HepG2 (cell line): ENCODE measurements at regions not wholly inside any gene's neighbourhood (a gene's known extent, or its start where the extent isn't known, plus 50 kb on each side); places are given as distances from the start of the nearest gene placed in this dataset.

Experiments
- ATAC-seq: fragments of 200-7000 bp; cut with Tn5 transposase; 3 replicates; pipeline ENCODE4 v1.9.1; 2020; ENCODE audit warnings: mild to moderate bottlenecking, moderate library complexity
- BruUV-seq: library from RNA; stranded (reverse); fragments of 400-500 nt; replicated peaks from 2 replicates; lab custom pipeline; 2021; lab: Mats Ljungman, UMichigan
- CTCF ChIA-PET: fragments of 300-600 bp; formaldehyde crosslinking; extraction: SDS; loops from one replicate; lab custom pipeline; 2021; ENCODE audit warnings: low total read pairs, inconsistent platforms, low intra/inter-chr PET ratio; lab: Yijun Ruan, JAX
- POLR2A ChIA-PET: fragments of 350-600 bp; sonication (Branson Sonifier 250); formaldehyde crosslinking; loops from one replicate; lab custom pipeline; 2020; ENCODE audit warnings: antibody characterized with exemption, inconsistent platforms; lab: Yijun Ruan, JAX
- DNase-seq: peaks from one replicate; pipeline ENCODE4 v3.0.0-alpha.2; 2015; ENCODE audit warnings: low spot score
- FAIRE-seq: peaks from 3 replicates; lab custom pipeline; 2011; peaks lifted over from hg19 to GRCh38; lab: Jason Lieb, UNC
- H2AFZ ChIP-seq: one replicate; pipeline ENCODE4 v1.6.1; 2011; ENCODE audit warnings: low read length, inconsistent platforms
- H3K27ac ChIP-seq: fragments of 300-600 bp; 3 replicates; pipeline ENCODE4 v1.8.0; 2011; ENCODE audit warnings: mixed run types, mild to moderate bottlenecking, mixed read lengths, low read length, inconsistent platforms; ENCODE audit not compliant: insufficient read depth; ENCODE audit errors: extremely low read length
- H3K27me3 ChIP-seq, 2 experiments: fragments of 200-600 bp in 1 of 2; 2 replicates in 1 of 2; 3 replicates in 1 of 2; pipeline versions ENCODE4 v1.6.0 to v1.8.0; 2011; ENCODE audit warnings: low read length in 2 of 2, mild to moderate bottlenecking in 2 of 2, moderate library complexity in 2 of 2, inconsistent platforms in 1 of 2; ENCODE audit not compliant: insufficient read depth in 2 of 2, control insufficient read depth in 1 of 2
- H3K36me3 ChIP-seq, 2 experiments: fragments of 200-600 bp in 1 of 2; replicated peaks in 1 of 2; 2 replicates in 1 of 2; 3 replicates in 1 of 2; pipeline versions ENCODE4 v1.5.1 to v1.8.0; 2011; ENCODE audit warnings: low read length in 2 of 2, inconsistent platforms in 1 of 2; ENCODE audit not compliant: insufficient read depth in 2 of 2, control insufficient read depth in 1 of 2
- H3K4me1 ChIP-seq: 2 replicates; pipeline ENCODE4 v1.5.1; 2012; ENCODE audit warnings: low read length, inconsistent platforms; ENCODE audit not compliant: insufficient read depth
- H3K4me2 ChIP-seq: 2 replicates; pipeline ENCODE4 v1.6.0; 2011; ENCODE audit warnings: low read depth, low read length, inconsistent platforms
- H3K4me3 ChIP-seq, 3 experiments: fragments of 200-600 bp in 1 of 3; sonication (generic), shearing (Covaris generic) in 1 of 3; replicated peaks in 1 of 3; 2 replicates each; pipeline ENCODE4 v1.5.1; 2011 to 2016; ENCODE audit warnings: low read length in 3 of 3, inconsistent platforms in 2 of 3, low read depth in 2 of 3, mild to moderate bottlenecking in 2 of 3, control low read depth in 1 of 3, mixed read lengths in 1 of 3; ENCODE audit not compliant: insufficient read depth in 1 of 3
- H3K79me2 ChIP-seq: one replicate; pipeline ENCODE4 v1.6.1; 2011; ENCODE audit warnings: low read length, inconsistent platforms; ENCODE audit not compliant: insufficient read depth
- H3K9ac ChIP-seq: 2 replicates; pipeline ENCODE4 v1.6.0; 2011; ENCODE audit warnings: mild to moderate bottlenecking, low read depth, low read length, inconsistent platforms; ENCODE audit not compliant: insufficient read depth
- H3K9me3 ChIP-seq: 2 replicates; pipeline ENCODE4 v1.5.1; 2012; ENCODE audit warnings: mild to moderate bottlenecking, low read length
- H4K20me1 ChIP-seq: 2 replicates; pipeline ENCODE4 v1.6.0; 2011; ENCODE audit warnings: inconsistent platforms, mild to moderate bottlenecking, low read length, moderate library complexity; ENCODE audit not compliant: insufficient read depth
- BORCS8-MEF2B ChIP-seq: sonication (generic); formaldehyde crosslinking; IDR thresholded peaks from 2 replicates; pipeline ENCODE4 v1.8.0; 2022; ENCODE audit warnings: mild to moderate bottlenecking, missing genetic modification reagents
- HNF4A ChIP-seq: sonication (generic); formaldehyde crosslinking; IDR thresholded peaks from 2 replicates; pipeline ENCODE4 v1.4.0; 2020; ENCODE audit warnings: missing genetic modification reagents
- HNRNPK ChIP-seq: fragments of 200-400 bp; formaldehyde crosslinking; IDR thresholded peaks from 2 replicates; pipeline ENCODE4 v1.6.1; 2018; ENCODE audit warnings: low read length, low read depth, moderate library complexity, mild to moderate bottlenecking; ENCODE audit not compliant: poor library complexity, severe bottlenecking
- HOXA7 ChIP-seq: sonication (generic); formaldehyde crosslinking; IDR thresholded peaks from 2 replicates; pipeline ENCODE4 v1.8.1; 2022; ENCODE audit warnings: mild to moderate bottlenecking, missing genetic modification reagents, moderate library complexity
- MLLT10 ChIP-seq: sonication (generic); formaldehyde crosslinking; IDR thresholded peaks from 2 replicates; pipeline ENCODE4 v1.4.0; 2020; ENCODE audit warnings: missing genetic modification reagents
- NR2C2 ChIP-seq: sonication (generic); formaldehyde crosslinking; IDR thresholded peaks from 2 replicates; pipeline ENCODE4 v1.4.0; 2020; ENCODE audit warnings: missing genetic modification reagents, mild to moderate bottlenecking, moderate library complexity, borderline replicate concordance
- PHB2 ChIP-seq: fragments of 450-650 bp; IDR thresholded peaks from 2 replicates; pipeline ENCODE4 v1.6.1; 2018; ENCODE audit not compliant: partially characterized antibody
- SP1 ChIP-seq, 2 experiments: fragments of 450-650 bp in 1 of 2; sonication (generic) in 1 of 2; formaldehyde crosslinking in 1 of 2; IDR thresholded peaks; 2 replicates each; pipeline versions ENCODE4 v1.4.0 to v1.6.1; 2016 to 2020; ENCODE audit warnings: missing genetic modification reagents in 1 of 2
- SP5 ChIP-seq: IDR thresholded peaks from 2 replicates; pipeline ENCODE4 v1.6.1; 2016; ENCODE audit warnings: low read depth, borderline replicate concordance
- TRAFD1 ChIP-seq: sonication (generic); formaldehyde crosslinking; IDR thresholded peaks from 2 replicates; pipeline ENCODE4 v1.5.1; 2020; ENCODE audit warnings: missing genetic modification reagents, mild to moderate bottlenecking, borderline replicate concordance
- ZBTB7A ChIP-seq: sonication (generic); formaldehyde crosslinking; IDR thresholded peaks from 2 replicates; pipeline ENCODE4 v1.8.0; 2022; ENCODE audit warnings: mild to moderate bottlenecking, missing genetic modification reagents
- ZMYM3 ChIP-seq: sonication (generic); formaldehyde crosslinking; IDR thresholded peaks from 2 replicates; pipeline ENCODE4 v1.5.1; 2020; ENCODE audit warnings: mild to moderate bottlenecking, missing genetic modification reagents
- ZNF180 ChIP-seq: sonication (generic); formaldehyde crosslinking; IDR thresholded peaks from 2 replicates; pipeline ENCODE4 v1.4.0; 2020; ENCODE audit warnings: low read depth, missing genetic modification reagents, borderline replicate concordance
- ZNF713 ChIP-seq: sonication (generic); formaldehyde crosslinking; IDR thresholded peaks from 2 replicates; pipeline ENCODE4 v1.4.0; 2020; ENCODE audit warnings: mild to moderate bottlenecking, missing genetic modification reagents
- ZNF740 ChIP-seq: sonication (generic); formaldehyde crosslinking; IDR thresholded peaks from 2 replicates; pipeline ENCODE4 v1.4.0; 2020; ENCODE audit warnings: missing genetic modification reagents
- ZNF883 ChIP-seq: sonication (generic); formaldehyde crosslinking; IDR thresholded peaks from 2 replicates; pipeline ENCODE4 v1.5.1; 2020; ENCODE audit warnings: mild to moderate bottlenecking, missing genetic modification reagents; ENCODE audit errors: not compliant biosample characterization
- ZSCAN25 ChIP-seq: sonication (generic); formaldehyde crosslinking; IDR thresholded peaks from 2 replicates; pipeline ENCODE4 v1.8.0; 2022; ENCODE audit warnings: mild to moderate bottlenecking, missing genetic modification reagents
- ZSCAN9 ChIP-seq: IDR thresholded peaks from 2 replicates; pipeline ENCODE4 v1.6.1; 2016; ENCODE audit warnings: borderline replicate concordance
- WGBS: methylation state at CpG from one replicate; pipeline ENCODE4 v1.1.6; 2017; ENCODE audit warnings: low lambda C conversion rate; 5-methylcytosine and 5-hydroxymethylcytosine counted together
- in situ Hi-C: cut with HindIII; loops from 2 replicates; pipeline ENCODE4 v1.10.0; 2017; ENCODE audit warnings: low pct_unique_long_range_greater_than_20kb; ENCODE audit not compliant: extremely low pct_ligation_motif_present
- intact Hi-C: fragments of 100-400 bp; cut with micrococcal nuclease; formaldehyde crosslinking; loops from one replicate; pipeline ENCODE4 v1.10.0; 2022; ENCODE audit not compliant: unreplicated experiment

GRCh38 chr3:54008744-54009143, 113.6 kb upstream of the CACNA2D3 start:
- Histone ChIP-seq H3K9ac (no peak overlapping the region), H3K4me1 (no peaks in the 10 kb centered on the region), H3K79me2 (no peaks in the 10 kb centered on the region), H3K27me3 (peaks cover 0 to 11% of the 10 kb centered on the region in 2 experiments; a peak in 2 of 5 replicates), H3K27ac (no peak overlapping the region), H2AFZ (no peak overlapping the region), H3K4me2 (no peak overlapping the region), H3K4me3 (no peak overlapping the region), H3K9me3 (no peaks in the 10 kb centered on the region), H4K20me1 (no peaks in the 10 kb centered on the region), H3K36me3 (no peaks in the 10 kb centered on the region)
- POLR2A ChIA-PET, result no interaction called here
- 24% methylated on average over 2 of the region's 2 CpGs for WGBS
- TF ChIP-seq NR2C2 (CRISPR knock-in tag) (no peak), HNF4A (CRISPR knock-in tag) (no peak), ZBTB7A (CRISPR knock-in tag) (no peak), BORCS8-MEF2B (CRISPR knock-in tag) (no peak), ZSCAN9 (CRISPR knock-in tag) (no peak), ZNF883 (no peak), MLLT10 (CRISPR knock-in tag) (no peak), ZMYM3 (CRISPR knock-in tag) (no peak), PHB2 (no peak), ZSCAN25 (no peak), ZNF740 (CRISPR knock-in tag) (no peak)
- FAIRE-seq, result no peak
- no peak for ATAC-seq
- intact Hi-C loops, result no loop called here
- CTCF ChIA-PET, result no interaction called here
- no TSS peak for BruUV-seq
- no peak for DNase-seq
- in situ Hi-C loops, result no loop called here

GRCh38 chr3:54008099-54008498, 114.3 kb upstream of the CACNA2D3 start:
- intact Hi-C loops, result no loop called here
- Histone ChIP-seq H3K79me2 (no peaks in the 10 kb centered on the region), H3K36me3 (no peaks in the 10 kb centered on the region), H3K27me3 (peaks cover 0 to 11% of the 10 kb centered on the region in 2 experiments; a peak in 2 of 5 replicates), H3K4me3 (no peak overlapping the region), H2AFZ (no peak overlapping the region), H3K9ac (no peak overlapping the region), H4K20me1 (no peaks in the 10 kb centered on the region), H3K27ac (no peak overlapping the region), H3K4me2 (no peak overlapping the region), H3K4me1 (no peaks in the 10 kb centered on the region), H3K9me3 (no peaks in the 10 kb centered on the region)
- in situ Hi-C loops, result no loop called here
- DNase-seq (no peak), FAIRE-seq (no peak), ATAC-seq (no peak)
- 9% methylated on average over 6 of the region's 6 CpGs for WGBS
- ChIA-PET CTCF (no interaction called here), POLR2A (no interaction called here)
- BruUV-seq, result no TSS peak
- no peak for TF ChIP-seq ZNF180
- TF ChIP-seq HNRNPK, result no peak
- TF ChIP-seq HOXA7 (CRISPR knock-in tag), result no peak
- TF ChIP-seq TRAFD1, result no peak
- no peak for TF ChIP-seq ZNF713 (CRISPR knock-in tag)
- TF ChIP-seq SP5 (CRISPR knock-in tag), result no peak
- TF ChIP-seq SP1 (IDR thresholded peaks at IDR 0.05), result no peak
- no peak for TF ChIP-seq SP1 (CRISPR knock-in tag; IDR thresholded peaks at IDR 0.05)
